ENCODE measurements at regions not wholly inside any gene's neighbourhood (a gene's known extent, or its start where the extent isn't known, plus 50 kb on each side); places are given as distances from the start of the nearest gene placed in this dataset.

- TF ChIP-seq, protein P1, sequence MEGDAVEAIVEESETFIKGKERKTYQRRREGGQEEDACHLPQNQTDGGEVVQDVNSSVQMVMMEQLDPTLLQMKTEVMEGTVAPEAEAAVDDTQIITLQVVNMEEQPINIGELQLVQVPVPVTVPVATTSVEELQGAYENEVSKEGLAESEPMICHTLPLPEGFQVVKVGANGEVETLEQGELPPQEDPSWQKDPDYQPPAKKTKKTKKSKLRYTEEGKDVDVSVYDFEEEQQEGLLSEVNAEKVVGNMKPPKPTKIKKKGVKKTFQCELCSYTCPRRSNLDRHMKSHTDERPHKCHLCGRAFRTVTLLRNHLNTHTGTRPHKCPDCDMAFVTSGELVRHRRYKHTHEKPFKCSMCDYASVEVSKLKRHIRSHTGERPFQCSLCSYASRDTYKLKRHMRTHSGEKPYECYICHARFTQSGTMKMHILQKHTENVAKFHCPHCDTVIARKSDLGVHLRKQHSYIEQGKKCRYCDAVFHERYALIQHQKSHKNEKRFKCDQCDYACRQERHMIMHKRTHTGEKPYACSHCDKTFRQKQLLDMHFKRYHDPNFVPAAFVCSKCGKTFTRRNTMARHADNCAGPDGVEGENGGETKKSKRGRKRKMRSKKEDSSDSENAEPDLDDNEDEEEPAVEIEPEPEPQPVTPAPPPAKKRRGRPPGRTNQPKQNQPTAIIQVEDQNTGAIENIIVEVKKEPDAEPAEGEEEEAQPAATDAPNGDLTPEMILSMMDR (IDR thresholded peaks at IDR 0.05): no peak
- no peak for TF ChIP-seq POLR2A (IDR thresholded peaks at IDR 0.05)
Observed at GRCh38 chr5:50328193-50328729, 112.8 kb downstream of the EMB start.

Data from esophagus squamous epithelium (tissue), 4 donors.